HG03025 (cell line): ENCODE measurements at regions not wholly inside any gene's neighbourhood (a gene's known extent, or its start where the extent isn't known, plus 50 kb on each side); places are given as distances from the start of the nearest gene placed in this dataset.
"Not testable (repeated sequence)": the region's sequence is repeated elsewhere in the genome, so short reads cannot be mapped to it uniquely, and the experiment has no call there.

ENCODE experiments used
- ATAC-seq: cut with Tn5 transposase; IDR thresholded peaks from one replicate; pipeline ENCODE4 v1.9.1; 2021; ENCODE audit warnings: mild to moderate bottlenecking, moderate library complexity; ENCODE audit not compliant: unreplicated experiment, low FRiP score

DNA sequence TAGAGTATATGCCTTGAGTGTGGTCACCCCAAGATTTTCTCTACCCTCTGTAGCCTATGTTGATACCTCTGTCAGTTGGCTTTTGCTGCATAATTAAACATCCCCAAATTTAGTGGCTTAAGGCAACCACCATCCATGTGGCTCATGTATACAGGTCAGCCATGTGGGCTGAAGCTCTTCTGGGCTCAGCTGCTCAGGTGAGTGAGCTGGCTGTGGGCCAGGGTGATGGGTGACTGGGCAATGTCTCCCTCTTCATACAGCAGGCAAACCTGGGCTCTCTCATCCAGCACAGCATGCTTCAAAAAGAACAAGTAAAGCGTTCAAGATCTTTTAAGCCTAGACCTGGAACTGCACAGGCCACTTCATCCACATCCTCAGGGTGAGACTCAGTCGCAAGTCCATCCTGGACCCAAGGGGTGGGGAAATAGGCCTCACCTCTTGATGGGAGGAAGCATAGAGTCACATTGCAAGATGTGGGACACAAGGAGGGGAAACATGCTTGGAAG lies 188.2 kb upstream of the TAS2R1 start:
- ATAC-seq, result no peak

DNA sequence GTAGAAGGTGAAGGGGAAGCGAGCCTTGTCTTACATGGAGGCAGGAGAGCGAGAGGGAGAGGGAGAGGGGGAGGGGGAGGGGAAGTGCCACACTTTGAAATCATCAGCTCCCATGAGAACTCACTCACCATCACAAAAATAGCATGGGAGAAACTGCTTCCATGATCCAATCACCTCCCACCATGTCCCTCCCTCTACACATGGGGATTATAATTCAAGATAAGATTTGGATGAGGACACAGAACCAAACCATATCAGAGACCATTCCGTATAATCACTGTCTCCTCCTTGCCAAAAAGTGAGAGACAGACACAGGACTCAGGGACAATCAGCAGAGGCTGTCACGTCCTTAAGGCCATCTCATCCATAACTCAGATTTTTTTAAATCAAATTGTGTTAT lies 187.7 kb upstream of the TAS2R1 start:
- no peak for ATAC-seq

DNA sequence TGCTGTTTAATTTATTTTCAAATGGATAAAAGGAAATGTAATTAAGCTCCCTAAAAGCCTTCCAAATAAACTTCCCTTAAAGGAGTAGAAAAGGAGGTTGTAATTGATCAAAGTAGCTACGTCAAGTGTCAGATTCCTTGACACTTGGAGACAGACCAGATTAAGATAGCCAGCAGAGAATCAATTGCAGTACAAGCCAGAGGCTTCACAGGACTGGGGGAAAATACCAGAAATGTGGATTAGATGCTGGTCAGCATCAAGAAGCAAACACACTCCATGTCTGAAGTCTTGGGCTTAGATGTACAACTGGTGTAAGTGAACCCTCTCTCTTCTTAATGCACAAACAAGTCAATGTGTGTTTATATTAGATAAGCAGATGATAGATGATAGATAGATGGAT lies 184.9 kb upstream of the TAS2R1 start:
- no peak for ATAC-seq

DNA sequence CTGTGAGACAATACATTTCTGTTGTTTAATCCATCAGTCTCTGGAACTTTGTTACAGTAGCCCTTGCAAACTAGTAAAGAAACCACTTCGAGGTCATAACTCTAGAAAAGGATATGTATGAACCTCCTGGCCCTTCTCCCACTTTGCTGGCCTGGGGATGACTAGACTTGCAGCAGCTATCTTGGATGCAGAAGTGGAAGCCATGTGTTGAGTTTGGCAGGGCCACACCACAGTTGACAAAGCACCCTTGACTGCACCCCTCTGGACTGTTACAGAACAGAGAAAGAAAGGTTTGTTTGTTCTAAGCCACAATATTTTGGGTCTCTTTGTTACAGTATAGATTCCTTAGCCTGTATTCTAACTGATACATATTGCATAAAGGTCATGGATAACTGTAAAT lies 183.2 kb upstream of the TAS2R1 start:
- ATAC-seq, result no peak

DNA sequence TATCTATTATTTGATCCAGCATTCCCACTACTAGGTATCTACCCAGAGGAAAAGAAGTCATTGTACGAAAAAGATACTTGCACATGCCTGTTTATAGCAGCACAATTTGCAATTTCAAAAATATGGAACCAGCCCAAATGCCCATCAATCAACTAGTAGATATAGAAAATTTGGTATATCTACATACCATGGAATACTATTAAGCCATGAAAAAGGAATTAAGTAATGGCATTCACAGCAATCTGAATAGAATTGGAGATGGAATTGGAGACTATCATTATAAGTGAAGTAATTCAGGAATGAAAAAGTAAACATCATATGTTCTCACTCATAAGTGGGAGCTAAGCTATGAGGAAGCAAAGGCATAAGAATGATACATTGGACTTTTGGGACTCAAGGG lies 177.2 kb upstream of the TAS2R1 start:
- ATAC-seq, result not testable (repeated sequence)

DNA sequence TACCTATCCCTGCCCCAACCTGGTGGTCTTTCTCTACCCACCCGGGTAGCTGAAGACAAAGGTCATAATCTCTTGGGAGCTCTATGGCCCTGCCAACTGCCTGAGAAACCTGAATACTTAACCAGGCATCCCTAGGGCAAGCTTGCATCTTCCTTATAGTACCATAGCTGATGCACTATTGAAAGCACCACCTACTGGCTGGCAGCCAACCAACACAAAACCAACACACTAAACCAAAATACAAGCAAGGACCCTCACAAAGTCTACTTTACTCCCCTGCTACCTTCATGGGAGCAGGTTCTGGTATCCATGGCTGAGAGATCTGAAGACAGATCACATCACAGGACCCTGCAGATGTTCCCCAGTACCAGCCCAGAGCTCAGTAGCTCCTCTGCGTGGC lies 171.8 kb upstream of the TAS2R1 start:
- no peak for ATAC-seq

DNA sequence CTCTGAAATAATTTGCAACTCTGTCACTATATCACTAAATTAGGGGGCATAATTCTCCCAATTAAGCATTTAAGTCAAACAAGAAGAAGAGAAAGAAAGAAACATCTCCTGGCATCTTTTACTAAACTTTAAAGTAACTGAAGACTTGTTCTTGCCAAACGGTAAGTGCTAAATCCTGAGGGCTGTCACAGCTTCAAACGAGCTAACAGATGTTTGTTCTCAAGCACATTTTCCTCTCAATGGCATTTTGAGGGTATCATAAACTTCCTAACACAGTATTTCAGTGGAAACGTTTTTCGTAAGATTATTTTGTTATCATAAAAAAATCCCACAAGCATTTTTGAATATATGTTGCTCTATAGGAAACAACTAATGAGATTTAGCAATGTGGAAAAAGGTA lies 169.5 kb upstream of the TAS2R1 start:
- no peak for ATAC-seq

DNA sequence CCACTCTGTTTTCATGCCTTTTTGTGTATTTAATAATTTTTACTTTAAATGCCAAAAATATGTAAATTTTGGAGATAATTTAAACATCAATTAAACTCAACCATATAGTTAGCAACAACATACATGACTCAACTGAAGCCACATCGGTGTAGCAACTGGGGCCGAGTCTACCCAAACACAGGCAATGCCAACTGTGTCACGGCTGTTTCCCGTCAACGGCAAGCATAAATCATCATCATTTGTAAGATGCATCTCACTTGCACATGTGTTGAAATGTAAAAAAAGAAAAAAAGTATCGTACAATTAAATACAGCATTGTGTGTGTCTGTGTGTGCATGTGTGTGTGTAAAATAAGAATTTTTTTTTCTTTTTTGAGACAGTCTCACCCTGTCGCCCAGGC lies 160.1 kb upstream of the TAS2R1 start:
- ATAC-seq, result no peak

DNA sequence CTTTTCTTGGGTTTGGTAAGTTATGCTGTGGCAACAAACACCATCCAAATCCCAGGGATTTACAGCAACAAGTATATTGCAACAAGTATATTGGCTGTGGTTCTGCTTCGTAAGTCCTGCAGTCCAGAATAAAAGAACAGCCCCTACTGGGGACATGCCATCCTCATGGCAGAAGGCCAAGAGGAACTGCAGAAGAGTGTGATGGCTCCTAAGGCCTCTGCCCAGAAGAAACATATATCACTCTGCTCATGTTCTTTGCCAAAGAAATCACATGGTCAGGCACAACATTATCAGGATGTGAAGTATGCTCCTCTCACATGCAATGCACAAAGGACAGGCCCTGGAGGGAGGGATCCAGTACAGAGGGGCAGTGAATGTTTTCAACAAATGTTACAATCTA lies 159.6 kb upstream of the TAS2R1 start:
- no peak for ATAC-seq

DNA sequence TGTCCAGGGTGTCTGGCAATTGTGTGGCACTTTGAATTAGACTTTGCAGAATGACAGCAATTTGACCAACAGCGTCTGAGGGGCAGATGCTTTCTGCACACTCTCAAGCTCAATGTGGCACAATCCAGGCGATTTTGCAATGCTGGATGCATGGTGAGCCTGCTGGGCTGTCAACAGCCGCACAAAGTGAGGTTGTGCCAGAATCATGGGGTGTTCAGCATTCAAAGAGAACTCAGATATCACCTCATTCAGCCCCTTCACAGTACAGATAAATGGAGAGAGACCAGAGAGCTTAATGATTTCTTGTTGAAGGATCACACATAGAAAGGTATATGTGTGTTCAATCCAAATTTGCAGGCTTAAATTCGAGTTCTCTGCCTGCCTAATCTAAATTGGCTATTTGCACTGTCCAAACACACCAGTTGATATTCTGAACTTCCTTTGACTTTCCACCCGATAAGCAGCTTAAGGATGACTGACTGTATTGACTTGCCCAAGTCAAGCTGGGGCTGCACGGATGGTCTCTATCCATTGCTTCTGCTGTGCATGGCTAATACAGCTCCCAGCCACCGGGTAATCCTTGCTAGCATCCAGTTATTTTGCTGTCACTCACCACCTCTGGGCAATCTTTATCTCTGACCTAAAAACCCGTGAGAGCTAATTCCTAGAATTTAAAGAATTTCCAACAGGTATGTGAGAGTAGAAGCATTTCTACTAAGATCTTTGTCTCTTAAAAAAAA lies 157.9 kb upstream of the TAS2R1 start:
- ATAC-seq, result no peak

DNA sequence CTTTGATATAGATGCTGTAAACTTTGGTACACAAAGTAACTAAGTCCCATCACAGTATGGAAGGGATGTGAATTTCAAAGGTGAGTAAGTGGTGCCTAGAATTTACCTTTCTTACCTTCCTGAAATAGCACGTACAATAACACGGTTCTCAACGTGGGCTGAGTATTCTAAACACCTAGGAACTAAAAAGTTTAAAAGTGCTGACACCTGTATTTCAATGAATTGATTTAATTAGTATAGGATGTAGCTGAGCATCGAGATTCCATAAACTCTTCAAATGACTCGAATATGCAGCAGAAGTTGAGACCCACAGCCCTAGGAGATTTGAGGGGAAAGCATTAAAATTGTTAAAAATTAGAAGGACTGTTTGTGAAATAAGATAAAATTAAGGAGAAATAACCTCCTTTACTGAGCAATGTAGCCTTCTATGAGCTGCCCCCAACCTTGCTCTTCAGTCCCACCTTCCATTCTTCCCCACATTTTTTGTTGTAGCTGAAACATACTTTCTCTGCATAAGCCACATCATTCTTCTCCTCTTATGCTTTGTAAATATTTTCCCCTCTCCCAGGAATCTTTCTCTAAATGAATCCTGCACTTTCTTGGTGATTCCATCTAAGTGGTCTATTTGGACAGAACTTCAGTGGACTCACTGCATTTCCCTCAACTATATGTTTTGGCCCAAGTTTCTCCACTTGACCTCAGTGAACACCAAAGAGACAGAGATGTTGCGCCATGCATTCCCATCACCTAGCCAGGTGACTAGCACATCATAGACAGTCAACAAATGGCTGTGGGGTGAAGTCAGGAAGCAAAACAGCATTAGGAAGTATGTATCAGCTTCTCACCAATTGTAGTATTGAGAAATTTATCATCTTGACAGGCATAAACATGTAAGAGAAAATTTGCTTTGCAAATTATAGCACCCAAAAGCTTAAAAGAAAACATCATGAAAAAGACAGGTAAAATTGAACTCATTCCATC lies 156.5 kb upstream of the TAS2R1 start:
- no peak for ATAC-seq

DNA sequence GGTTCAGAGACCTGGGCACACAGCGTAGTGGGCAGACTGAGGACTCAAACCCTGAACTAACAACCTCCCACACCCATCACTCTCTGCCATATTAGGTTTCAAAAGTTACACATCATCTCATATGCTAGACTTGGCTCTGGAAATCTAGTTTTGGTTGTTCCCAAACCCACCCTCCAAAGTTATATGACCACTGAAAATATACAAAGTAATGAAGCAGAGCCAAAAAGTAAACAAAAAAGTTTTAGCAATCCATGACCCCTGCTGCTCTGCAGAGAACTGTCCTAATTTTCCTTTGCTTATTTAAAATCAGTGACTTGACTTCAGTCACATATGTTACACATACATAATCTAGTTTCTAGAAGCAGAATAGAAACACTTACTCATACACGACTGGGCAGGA lies 155.6 kb upstream of the TAS2R1 start:
- ATAC-seq, result no peak

DNA sequence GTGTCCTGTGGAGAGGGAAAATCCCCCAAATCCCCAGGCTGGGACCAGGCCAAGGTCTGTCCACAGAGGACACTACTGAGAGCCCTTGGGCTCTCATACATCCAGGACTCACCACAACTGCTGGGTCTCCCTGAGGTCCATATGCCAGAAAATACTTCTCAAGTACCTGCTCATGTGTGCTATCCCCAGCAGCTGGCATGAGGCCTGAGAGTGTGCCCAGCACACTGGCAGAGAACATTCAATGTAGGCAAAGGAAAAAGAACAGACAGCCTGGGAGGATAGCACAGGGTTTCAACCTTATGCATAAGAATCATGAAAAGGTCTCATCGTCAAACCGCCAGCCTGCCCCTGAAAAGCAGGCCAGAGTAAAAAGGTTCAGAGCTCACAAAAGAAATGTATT lies 154.1 kb upstream of the TAS2R1 start:
- no peak for ATAC-seq

DNA sequence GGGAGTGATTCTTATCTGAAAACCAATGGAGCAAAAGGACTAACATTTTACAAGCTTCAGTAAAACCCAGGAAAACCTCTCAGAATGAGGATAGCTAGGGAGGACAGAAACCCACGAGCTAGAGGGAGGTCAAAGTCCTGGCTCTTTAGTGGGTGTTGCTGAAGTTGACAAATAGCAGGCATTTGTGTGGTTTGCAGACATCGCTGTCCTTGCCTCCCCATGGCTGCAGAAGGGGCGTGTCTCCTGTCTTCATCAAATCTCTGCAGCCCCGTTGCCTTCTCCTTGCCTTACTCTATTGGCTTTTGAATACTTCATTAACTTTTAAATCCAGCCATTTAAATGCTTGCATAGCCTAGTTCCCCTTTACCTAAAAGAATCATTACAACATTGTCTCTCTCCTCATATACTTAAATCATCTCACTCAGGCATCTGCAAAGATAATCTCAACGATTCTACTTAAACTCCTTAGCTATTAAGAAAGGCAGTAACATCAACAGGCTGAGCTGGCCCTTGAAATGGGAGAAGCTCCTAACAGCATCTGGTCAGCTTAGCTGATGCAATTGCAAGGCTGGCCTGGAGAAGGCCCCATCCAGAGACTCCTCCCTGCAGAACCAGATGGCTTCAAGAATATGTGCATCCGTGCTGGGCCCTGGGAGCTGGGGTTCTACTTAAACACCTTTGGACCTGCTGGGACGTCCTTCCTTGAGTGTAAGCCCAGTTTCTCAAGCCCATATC lies 152.8 kb upstream of the TAS2R1 start:
- no peak for ATAC-seq

DNA sequence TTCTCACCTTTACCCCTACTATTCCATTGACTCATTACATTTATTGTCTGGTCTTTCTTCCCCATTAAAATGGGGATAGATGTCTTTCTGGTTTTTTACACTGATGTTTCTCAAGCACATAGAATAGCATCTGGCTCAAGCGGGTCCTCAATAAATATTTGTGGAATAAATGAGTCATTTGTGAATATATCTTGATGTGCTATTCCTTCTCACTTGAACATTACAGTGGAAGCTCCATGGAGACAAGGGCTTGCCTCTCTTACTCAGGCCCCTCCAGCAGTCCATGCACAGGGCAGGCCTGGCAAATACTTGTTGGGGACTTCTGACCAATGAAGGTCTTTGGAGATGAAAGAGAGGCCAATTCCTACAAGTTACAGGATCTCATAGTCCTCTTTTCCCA lies 151.7 kb upstream of the TAS2R1 start:
- no peak for ATAC-seq

DNA sequence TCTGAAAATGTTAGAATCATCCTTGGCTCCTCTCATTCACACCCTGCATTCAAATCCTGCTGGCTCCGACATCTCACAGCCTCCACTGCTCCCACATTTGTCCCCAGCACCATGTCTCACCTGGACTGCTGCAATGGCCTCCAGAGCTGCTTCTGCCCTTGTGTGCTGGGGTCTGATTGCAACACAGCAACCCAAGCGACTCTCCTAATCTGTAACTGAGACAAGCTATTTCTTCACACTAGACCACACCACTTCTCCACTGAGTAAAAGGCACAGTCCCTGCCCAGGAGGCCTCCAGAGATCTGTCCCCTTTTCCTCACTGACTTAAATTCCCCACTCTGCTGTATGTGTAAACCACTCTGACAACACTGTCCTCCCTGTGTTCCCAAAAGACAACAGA lies 151.1 kb upstream of the TAS2R1 start:
- ATAC-seq, result no peak

DNA sequence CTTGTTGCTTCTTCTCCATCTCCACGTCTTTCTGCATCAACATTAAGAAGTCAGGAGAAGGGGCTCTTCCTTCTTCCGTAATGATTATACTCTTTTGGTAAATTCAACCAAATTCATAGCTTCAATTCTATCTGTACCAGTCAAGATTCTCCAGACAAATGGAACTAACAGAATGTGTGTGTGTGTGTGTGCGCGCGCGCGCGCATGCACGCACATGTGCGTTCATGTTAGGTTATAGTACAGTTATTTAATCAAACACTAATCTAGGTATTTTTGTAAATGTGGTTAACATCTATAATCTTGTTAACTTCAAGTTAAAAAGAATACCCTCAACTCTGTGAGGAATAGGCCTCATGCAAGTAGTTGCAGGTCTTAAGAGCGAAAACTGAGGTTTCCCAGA lies 150.3 kb upstream of the TAS2R1 start:
- ATAC-seq, result no peak

DNA sequence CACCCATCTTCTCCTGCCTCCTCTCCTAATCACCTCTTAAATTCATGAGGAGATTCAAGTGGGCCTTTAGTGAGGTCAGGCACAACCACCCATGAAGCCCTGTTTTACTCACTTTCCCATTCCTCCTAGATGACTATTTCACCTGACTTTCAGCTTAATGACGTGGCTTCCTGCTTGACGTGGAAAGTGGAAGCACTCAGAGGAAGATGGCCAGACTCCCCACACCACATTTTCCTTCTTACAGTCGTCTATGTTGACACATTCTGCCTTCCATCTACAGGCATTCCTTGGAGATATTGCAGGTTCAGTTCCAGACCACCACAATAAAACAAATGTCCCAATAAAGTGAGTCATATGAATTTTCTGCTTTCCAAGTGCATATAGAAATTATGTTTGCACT lies 146.4 kb upstream of the TAS2R1 start:
- ATAC-seq, result no peak

DNA sequence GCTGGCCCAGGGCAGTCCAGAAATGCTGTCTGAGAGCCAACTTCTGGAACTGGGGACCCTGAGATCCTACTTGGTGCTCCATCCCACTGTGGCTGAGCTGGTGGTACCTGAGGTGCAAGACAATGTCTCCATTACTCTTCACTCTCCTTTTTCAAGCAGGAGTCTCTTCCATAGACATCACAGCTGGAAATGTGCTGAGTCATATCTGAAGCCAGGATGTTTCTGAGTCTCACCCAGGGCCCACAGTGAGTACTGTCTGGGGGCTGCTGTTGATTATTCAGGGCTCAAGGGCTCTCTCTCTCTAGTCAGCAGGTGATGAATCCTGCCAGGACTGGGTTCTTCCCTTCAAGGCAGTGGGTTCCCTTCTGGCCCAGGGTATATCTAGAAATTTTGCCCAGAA lies 145.2 kb upstream of the TAS2R1 start:
- no peak for ATAC-seq

DNA sequence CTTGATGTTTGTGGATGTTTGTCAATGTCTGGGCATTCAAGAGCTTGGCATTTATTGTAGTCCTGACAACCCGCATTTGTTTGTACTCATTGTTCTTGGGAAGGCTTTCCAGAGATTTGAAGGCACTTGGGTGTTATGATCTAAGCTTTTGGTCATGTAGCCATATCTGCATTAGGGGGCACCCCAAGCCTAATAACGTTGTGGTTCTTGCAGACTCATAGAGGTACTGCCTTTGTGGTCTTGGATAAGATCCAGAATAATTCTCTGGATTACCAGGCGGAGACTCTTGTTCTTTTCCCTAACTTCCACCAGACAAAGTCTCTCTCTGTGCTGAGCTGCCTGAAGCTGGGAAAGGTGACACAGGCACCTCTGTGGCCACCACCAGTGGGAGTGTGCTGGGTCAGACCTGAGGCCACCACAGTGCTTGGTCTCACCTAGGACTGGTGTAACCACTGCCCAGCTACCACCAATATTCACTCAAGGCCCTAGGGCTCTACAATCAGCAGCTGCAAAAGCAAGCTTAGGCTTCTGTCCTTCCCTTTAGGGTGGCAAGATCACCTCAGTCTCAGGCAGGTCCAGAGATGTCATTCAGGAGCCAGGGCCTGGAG lies 144.4 kb upstream of the TAS2R1 start:
- ATAC-seq, result no peak

DNA sequence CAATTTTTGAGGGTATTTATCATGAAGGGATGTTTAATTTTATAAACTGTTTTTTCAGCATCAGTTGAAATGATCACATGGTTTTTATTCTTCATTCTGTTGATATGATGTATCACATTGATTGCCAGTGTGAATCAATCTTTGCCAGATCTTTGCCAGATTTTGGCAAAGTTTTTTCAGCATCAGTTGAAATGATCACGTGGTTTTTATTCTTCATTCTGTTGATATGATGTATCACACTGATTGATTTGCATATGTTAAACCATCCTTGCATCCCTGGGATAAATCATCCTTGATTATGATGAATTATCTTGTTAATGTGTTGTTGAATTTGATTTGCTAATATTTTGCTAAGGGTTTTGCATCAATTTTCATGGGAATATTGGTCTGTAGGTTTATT lies 140.9 kb upstream of the TAS2R1 start:
- no peak for ATAC-seq
